ENCODE measurements at regions not wholly inside any gene's neighbourhood (a gene's known extent, or its start where the extent isn't known, plus 50 kb on each side); places are given as distances from the start of the nearest gene placed in this dataset.

GRCh38 chr13:26919311-26919710 is 158.7 kb upstream of the GPR12 start:
- H2AK5ac ChIP-seq (ENCODE audit: insufficient read length, low read length), result no peak overlapping the region
- H4K20me1 ChIP-seq (ENCODE audit: control insufficient read depth, insufficient read depth, insufficient read length), result no peaks in the 10 kb centered on the region
- no peak overlapping the region for H3K56ac ChIP-seq (ENCODE audit: insufficient read length, low read depth, low read length)
- H2AFZ ChIP-seq (ENCODE audit: low read length), result no peak overlapping the region
- H4K91ac ChIP-seq (ENCODE audit: insufficient read length, low read depth, low read length), result no peak overlapping the region
- no peak overlapping the region for H2BK5ac ChIP-seq (ENCODE audit: insufficient read length, low read length)
- H3K14ac ChIP-seq (ENCODE audit: insufficient read depth, low read length), result no peak overlapping the region
- Mint-ChIP-seq H3K4me1 (peaks cover 0 to 4% of the 10 kb centered on the region in 2 experiments; a peak in 1 of 4 replicates), H3K27me3 (ENCODE audit: low read depth) (peaks cover 2% of the 10 kb centered on the region), H3K36me3 (ENCODE audit: insufficient read depth in 1 of 3, low read depth in 3 of 3) (no peaks in the 10 kb centered on the region), H3K9me3 (no peaks in the 10 kb centered on the region), H3K4me3 (no peak overlapping the region), H3K27ac (no peak overlapping the region)
- no peak overlapping the region for H2BK20ac ChIP-seq (ENCODE audit: low read depth, low read length, poor library complexity, severe bottlenecking)
- H3K23me2 ChIP-seq (ENCODE audit: insufficient read length, low read depth, low read length, poor library complexity, severe bottlenecking), result no peaks in the 10 kb centered on the region
- no peak for DNase-seq
- H3K9ac ChIP-seq (ENCODE audit: extremely low read depth, insufficient read length, low read length), result no peak overlapping the region
- H3T11ph ChIP-seq (ENCODE audit: low read length), result no peak overlapping the region
- no peaks in the 10 kb centered on the region for H3K27me3 ChIP-seq (ENCODE audit: insufficient read depth, low read length)
- no peak overlapping the region for H3K4ac ChIP-seq (ENCODE audit: low read depth, low read length)
- no peak for TF ChIP-seq CTCF (conservative IDR thresholded peaks at IDR 0.05)
- H2BK15ac ChIP-seq (ENCODE audit: low read depth, low read length), result no peak overlapping the region
- H3K23ac ChIP-seq (ENCODE audit: insufficient read length, low read depth, low read length), result no peak overlapping the region
- H3K79me1 ChIP-seq (ENCODE audit: insufficient read depth, low read depth, low read length, poor library complexity, severe bottlenecking), result no peaks in the 10 kb centered on the region
- H4K8ac ChIP-seq (replicated peaks; ENCODE audit: insufficient read length, low read depth, low read length), result no peak overlapping the region
- H3K18ac ChIP-seq (ENCODE audit: insufficient read length, low read depth, low read length), result no peak overlapping the region
- H3K27ac ChIP-seq (ENCODE audit: insufficient read length, low read depth, low read length), result no peak overlapping the region
- H3K9me3 ChIP-seq (ENCODE audit: control insufficient read depth, low read depth, low read length), result no peaks in the 10 kb centered on the region
- H3K4me2 ChIP-seq (ENCODE audit: insufficient read depth, insufficient read length, low read length), result no peak overlapping the region
- H2BK120ac ChIP-seq (ENCODE audit: low read depth, low read length, poor library complexity, severe bottlenecking), result no peak overlapping the region
- H3K79me2 ChIP-seq (ENCODE audit: insufficient read depth, low read length), result no peaks in the 10 kb centered on the region
- no peak overlapping the region for H4K5ac ChIP-seq (ENCODE audit: insufficient read length, low read depth, low read length)
- no CpG with 5 or more reads among the region's 7 CpGs for WGBS (ENCODE audit: extremely low coverage, insufficient read length, low lambda C conversion rate)
- no peak overlapping the region for H2BK12ac ChIP-seq (ENCODE audit: insufficient read length, low read depth, low read length)
- no peaks in the 10 kb centered on the region for H3K4me1 ChIP-seq (ENCODE audit: insufficient read depth, low read length)
